Sigmoid colon (tissue), 3 donors: ENCODE measurements at regions not wholly inside any gene's neighbourhood (a gene's known extent, or its start where the extent isn't known, plus 50 kb on each side); places are given as distances from the start of the nearest gene placed in this dataset.

Experiments
- POLR2A ChIP-seq, 2 donors: fragments of 450-650 bp; IDR thresholded peaks; one replicate each; pipeline ENCODE4 v1.6.1; 2016; ENCODE audit warnings: antibody characterized with exemption in 2 of 2, mild to moderate bottlenecking in 2 of 2, moderate library complexity in 2 of 2
- TF ChIP-seq, protein P1 (sequence below), 4 experiments: fragments of 450-650 bp in 3 of 4; fragments of 200-600 bp in 1 of 4; IDR thresholded peaks; one replicate each; pipeline ENCODE4 v1.5.1; 2016 to 2019; ENCODE audit warnings: antibody characterized with exemption in 4 of 4, mild to moderate bottlenecking in 3 of 4, moderate library complexity in 2 of 4

GRCh38 chr6:130610303-130610702 lies 216.9 kb upstream of the SMLR1 start:
- TF ChIP-seq POLR2A (IDR thresholded peaks at IDR 0.05) = no peak
- TF ChIP-seq, protein P1, sequence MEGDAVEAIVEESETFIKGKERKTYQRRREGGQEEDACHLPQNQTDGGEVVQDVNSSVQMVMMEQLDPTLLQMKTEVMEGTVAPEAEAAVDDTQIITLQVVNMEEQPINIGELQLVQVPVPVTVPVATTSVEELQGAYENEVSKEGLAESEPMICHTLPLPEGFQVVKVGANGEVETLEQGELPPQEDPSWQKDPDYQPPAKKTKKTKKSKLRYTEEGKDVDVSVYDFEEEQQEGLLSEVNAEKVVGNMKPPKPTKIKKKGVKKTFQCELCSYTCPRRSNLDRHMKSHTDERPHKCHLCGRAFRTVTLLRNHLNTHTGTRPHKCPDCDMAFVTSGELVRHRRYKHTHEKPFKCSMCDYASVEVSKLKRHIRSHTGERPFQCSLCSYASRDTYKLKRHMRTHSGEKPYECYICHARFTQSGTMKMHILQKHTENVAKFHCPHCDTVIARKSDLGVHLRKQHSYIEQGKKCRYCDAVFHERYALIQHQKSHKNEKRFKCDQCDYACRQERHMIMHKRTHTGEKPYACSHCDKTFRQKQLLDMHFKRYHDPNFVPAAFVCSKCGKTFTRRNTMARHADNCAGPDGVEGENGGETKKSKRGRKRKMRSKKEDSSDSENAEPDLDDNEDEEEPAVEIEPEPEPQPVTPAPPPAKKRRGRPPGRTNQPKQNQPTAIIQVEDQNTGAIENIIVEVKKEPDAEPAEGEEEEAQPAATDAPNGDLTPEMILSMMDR (IDR thresholded peaks at IDR 0.05) = no peak
